Stimulated activated CD4-positive, alpha-beta T cell treated with anti-CD3 and anti-CD28 coated beads, Interleukin-2, amount 100 ng/mL, for 4 hours (primary cell): ENCODE measurements at regions not wholly inside any gene's neighbourhood (a gene's known extent, or its start where the extent isn't known, plus 50 kb on each side); places are given as distances from the start of the nearest gene placed in this dataset.

Experiments used
- DNase-seq: peaks from one replicate; pipeline ENCODE4 v3.0.0-alpha.2; 2020; ENCODE audit warnings: low read depth

GRCh38 chr21:16587681-16588375 lies 858.0 kb downstream of the USP25 start:
- no peak for DNase-seq

GRCh38 chr21:16588433-16588860 lies 858.7 kb downstream of the USP25 start:
- no peak for DNase-seq

GRCh38 chr21:16589006-16589898 lies 859.5 kb downstream of the USP25 start:
- DNase-seq: no peak

GRCh38 chr21:16590186-16590585 lies 860.4 kb downstream of the USP25 start:
- no peak for DNase-seq

- DNase-seq: no peak
Observed at GRCh38 chr21:16590641-16591292, 861.0 kb downstream of the USP25 start.

DNA sequence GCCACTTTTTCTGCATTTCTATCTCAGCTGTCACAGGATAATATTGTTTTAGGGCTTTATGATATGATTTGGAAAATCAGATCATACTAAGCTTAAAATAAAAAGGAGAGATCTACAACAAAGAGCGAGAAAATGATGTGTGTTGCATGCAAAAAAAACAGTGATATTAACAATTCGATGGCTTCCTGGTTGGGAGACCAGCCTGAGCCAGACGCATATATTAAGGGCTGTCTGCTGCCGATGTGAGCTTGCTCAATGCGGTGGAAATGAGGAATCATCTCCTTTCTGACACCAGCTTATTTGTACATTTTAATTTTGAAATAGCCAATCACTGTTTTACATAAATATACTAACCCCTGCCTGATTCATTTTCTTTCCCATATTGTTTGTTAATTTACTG lies 862.6 kb downstream of the USP25 start:
- DNase-seq: no peak

GRCh38 chr21:16594191-16594590 lies 864.4 kb downstream of the USP25 start:
- DNase-seq: no peak

GRCh38 chr21:16596369-16596768 lies 866.6 kb downstream of the USP25 start:
- DNase-seq: no peak

DNA sequence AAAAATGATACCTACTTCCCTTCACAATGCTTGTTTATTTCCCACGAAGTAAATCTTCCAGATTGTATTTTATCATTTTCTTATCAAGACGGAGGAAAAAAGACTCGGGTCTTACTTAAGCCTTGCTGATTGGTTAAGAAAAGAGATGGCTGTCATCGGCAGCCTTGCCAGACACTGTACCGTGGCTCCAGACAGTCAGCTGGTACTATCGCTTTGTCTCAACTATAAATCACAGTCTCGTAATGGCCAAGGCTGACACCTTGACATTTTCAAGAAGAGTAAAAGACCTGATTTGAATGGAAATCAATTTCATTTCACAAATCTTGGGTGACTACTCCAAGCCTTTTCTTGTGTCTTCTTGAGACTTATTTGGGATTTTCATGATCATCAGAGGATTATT lies 868.0 kb downstream of the USP25 start:
- no peak for DNase-seq

DNA sequence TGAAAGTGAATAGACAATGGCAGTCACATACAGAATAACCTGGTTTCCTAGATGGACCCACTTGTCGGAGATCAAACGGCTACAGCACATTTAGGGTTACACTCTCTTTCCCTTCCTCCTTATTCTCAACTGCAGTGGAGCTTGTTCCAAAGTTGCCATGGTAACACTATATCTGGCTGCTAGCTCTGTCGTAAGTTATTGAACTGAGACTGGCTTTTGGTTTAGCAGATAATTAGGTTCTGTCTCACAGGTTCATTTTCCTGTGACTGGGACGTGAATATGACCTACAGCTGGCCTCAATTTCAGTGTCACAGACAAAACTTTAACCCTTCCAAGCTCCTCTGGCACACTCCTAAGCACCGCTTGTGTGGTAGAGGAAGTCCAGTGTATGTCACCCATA lies 875.8 kb downstream of the USP25 start:
- DNase-seq: no peak

- no peak for DNase-seq
Observed at GRCh38 chr21:16606271-16606670, 876.5 kb downstream of the USP25 start.

GRCh38 chr21:16608209-16608830 lies 878.5 kb downstream of the USP25 start:
- no peak for DNase-seq

DNA sequence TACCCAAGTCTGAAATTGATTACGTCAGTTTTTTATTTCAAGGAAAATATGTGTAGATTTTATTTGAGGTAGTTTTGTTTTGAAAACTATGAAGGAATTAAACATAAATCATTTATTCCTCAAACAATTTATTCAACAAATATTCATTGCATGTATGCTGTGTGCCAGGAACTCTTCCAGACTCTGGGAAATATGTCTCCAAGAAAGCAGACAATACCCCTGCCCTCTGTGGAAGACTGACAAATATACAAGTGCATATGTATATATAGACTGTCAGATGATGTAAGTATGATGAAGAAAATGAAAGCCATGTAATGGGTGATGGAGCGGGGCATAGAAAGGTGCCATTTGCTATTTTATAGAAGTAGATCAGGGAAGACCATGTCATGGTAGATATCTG lies 889.5 kb downstream of the USP25 start:
- DNase-seq: no peak

- DNase-seq: no peak
Observed at GRCh38 chr21:16620786-16621320, 891.1 kb downstream of the USP25 start.

GRCh38 chr21:16624479-16625118 lies 888.2 kb upstream of the CXADR start:
- no peak for DNase-seq

GRCh38 chr21:16625491-16625890 lies 887.4 kb upstream of the CXADR start:
- DNase-seq: no peak

GRCh38 chr21:16633831-16634459 lies 878.9 kb upstream of the CXADR start:
- DNase-seq: no peak

DNA sequence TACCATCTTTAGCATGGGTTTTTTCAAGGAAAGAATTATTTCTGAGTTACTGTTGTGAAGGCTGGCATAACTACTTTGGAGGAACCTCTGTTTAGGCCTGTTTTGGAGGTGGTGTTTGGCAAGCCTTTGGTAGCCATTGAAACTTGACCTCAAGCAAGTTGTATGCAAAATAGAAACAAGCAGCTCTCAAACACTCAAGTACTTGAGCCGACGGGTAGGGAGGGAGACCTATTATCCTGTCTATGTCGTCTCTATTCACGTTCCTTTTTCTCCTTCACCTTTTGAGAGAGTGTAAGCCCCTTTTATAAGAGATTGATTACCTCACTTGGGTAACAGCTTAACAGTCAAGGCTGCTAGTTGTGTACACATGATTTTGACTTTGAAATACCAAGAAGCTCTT lies 878.3 kb upstream of the CXADR start:
- DNase-seq: no peak

GRCh38 chr21:16640297-16641027 lies 872.4 kb upstream of the CXADR start:
- no peak for DNase-seq

DNA sequence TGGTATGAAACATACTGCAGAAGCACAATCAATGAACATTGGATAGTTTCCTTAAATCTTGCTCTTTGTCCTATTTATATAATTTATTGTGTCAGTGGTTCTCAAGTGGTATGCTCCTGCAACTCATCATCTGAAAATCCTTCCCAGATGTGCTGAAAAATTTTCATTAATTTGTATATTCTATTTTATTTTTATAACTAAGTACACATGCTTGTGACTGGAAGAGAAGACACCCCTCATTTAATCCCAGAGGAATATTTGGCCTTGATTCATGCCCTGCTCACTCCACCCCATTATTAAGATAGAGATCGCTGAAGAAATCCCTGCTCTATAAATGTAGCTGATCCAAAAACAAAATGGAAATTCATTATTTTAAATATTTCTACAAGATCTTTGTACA lies 870.5 kb upstream of the CXADR start:
- DNase-seq: no peak
